Neural cell (in vitro differentiated cells): ENCODE measurements at regions not wholly inside any gene's neighbourhood (a gene's known extent, or its start where the extent isn't known, plus 50 kb on each side); places are given as distances from the start of the nearest gene placed in this dataset.

Experiments
- CTCF ChIP-seq: fragments of 450-650 bp; IDR thresholded peaks from 2 replicates; pipeline ENCODE4 v1.5.1; 2014; ENCODE audit warnings: antibody characterized with exemption, mild to moderate bottlenecking, moderate library complexity; ENCODE audit not compliant: poor library complexity, severe bottlenecking
- EZH2 ChIP-seq: fragments of 200-600, 300-800 bp; shearing (Covaris generic), sonication (generic); IDR thresholded peaks from 2 replicates; pipeline ENCODE4 v1.6.1; 2014; ENCODE audit warnings: antibody characterized with exemption, low read length, borderline replicate concordance, mild to moderate bottlenecking; ENCODE audit not compliant: insufficient read depth, poor library complexity, severe bottlenecking
- RAD21 ChIP-seq: fragments of 450-650 bp; conservative IDR thresholded peaks from 2 replicates; pipeline ENCODE4 v1.6.1; 2014; ENCODE audit warnings: antibody characterized with exemption, mild to moderate bottlenecking, moderate library complexity

- TF ChIP-seq CTCF (no peak), EZH2 (no peak), RAD21 (no peak)
These were observed 663.1 kb upstream of the MARCKS start for GRCh38 chr6:113194090-113194489.
